CD4-positive, CD25-positive, alpha-beta regulatory T cell (primary cell): ENCODE measurements at regions not wholly inside any gene's neighbourhood (a gene's known extent, or its start where the extent isn't known, plus 50 kb on each side); places are given as distances from the start of the nearest gene placed in this dataset.

ENCODE experiments used
- ATAC-seq, 2 donors: fragments of 150-1000 bp; cut with Tn5 transposase; one replicate each; pipeline ENCODE4 v1.10.0; 2021; ENCODE audit warnings: low read depth in 2 of 2, moderate number of reproducible peaks in 2 of 2, moderate library complexity in 1 of 2
- DNase-seq, 3 donors: peaks; one replicate each; pipeline versions ENCODE4 v3.0.0 to v3.0.0-alpha.2; 2012 to 2022; ENCODE audit warnings: mixed read lengths in 1 of 3
- H3K27ac ChIP-seq: one replicate; pipeline ENCODE4 v1.7.0; 2013; ENCODE audit warnings: mild to moderate bottlenecking, low read length; ENCODE audit not compliant: insufficient read depth, poor library complexity, severe bottlenecking
- H3K27me3 ChIP-seq: one replicate; pipeline ENCODE4 v1.7.0; 2013; ENCODE audit warnings: low read length; ENCODE audit not compliant: control insufficient read depth, insufficient read depth
- H3K36me3 ChIP-seq: one replicate; pipeline ENCODE4 v1.7.0; 2013; ENCODE audit warnings: mild to moderate bottlenecking, low read length, moderate library complexity; ENCODE audit not compliant: control insufficient read depth, insufficient read depth
- H3K4me1 ChIP-seq: 2 replicates; pipeline ENCODE4 v1.7.0; 2013; ENCODE audit warnings: mild to moderate bottlenecking, low read length; ENCODE audit not compliant: insufficient read depth, control insufficient read depth, poor library complexity, severe bottlenecking
- H3K4me3 ChIP-seq: one replicate; pipeline ENCODE4 v1.7.0; 2013; ENCODE audit warnings: low read depth, mild to moderate bottlenecking, low read length, moderate library complexity
- H3K9me3 ChIP-seq, 2 experiments: 1 replicate in 1 of 2; 2 replicates in 1 of 2; pipeline ENCODE4 v1.7.0; 2013; ENCODE audit warnings: low read length in 2 of 2, mild to moderate bottlenecking in 1 of 2, moderate library complexity in 1 of 2; ENCODE audit not compliant: control insufficient read depth in 2 of 2
- H3K27ac Mint-ChIP-seq, 3 donors: one replicate each; pipeline ENCODE4 v1.8.0; 2020 to 2022; ENCODE audit warnings: mild to moderate bottlenecking in 3 of 3, mixed read lengths in 3 of 3, moderate library complexity in 2 of 3
- H3K27me3 Mint-ChIP-seq: one replicate; pipeline ENCODE4 v1.8.0; 2022; ENCODE audit warnings: mild to moderate bottlenecking, mixed read lengths
- H3K36me3 Mint-ChIP-seq: one replicate; pipeline ENCODE4 v1.8.0; 2020; ENCODE audit warnings: mixed read lengths
- H3K4me1 Mint-ChIP-seq, 4 donors: one replicate each; pipeline ENCODE4 v1.8.0; 2020 to 2022; ENCODE audit warnings: mixed read lengths in 4 of 4, mild to moderate bottlenecking in 1 of 4
- H3K4me3 Mint-ChIP-seq, 4 donors: one replicate each; pipeline ENCODE4 v1.8.0; 2020 to 2022; ENCODE audit warnings: mild to moderate bottlenecking in 4 of 4, mixed read lengths in 4 of 4, moderate library complexity in 3 of 4
- H3K9me3 Mint-ChIP-seq, 7 donors: one replicate each; pipeline ENCODE4 v1.8.0; 2020 to 2022; ENCODE audit warnings: mixed read lengths in 7 of 7, mild to moderate bottlenecking in 3 of 7, moderate library complexity in 2 of 7

DNA sequence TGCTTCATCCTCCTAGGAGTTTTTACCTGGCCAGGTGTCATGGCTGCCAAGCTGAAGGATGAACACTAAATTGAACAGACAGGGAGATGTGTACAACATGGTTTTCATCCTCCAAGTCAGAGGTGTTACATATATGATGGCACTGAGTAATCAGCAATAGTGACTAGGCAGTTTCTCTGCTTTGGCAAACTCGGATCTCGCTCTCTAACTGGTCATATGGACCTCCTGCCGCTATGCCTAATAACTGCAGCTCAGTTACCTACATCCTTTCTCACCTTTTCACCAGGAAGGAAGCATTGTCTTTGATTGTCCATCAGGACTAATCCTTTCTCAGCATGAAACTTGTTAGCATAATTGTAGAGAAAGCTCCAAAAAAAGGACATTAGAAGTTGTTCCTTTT, 175.9 kb upstream of the PLSCR5 start:
- H3K9me3 Mint-ChIP-seq = peaks cover 0 to 6% (median 3%) of the 10 kb centered on the region in 7 donors
- no peaks in the 10 kb centered on the region for H3K36me3 Mint-ChIP-seq
- no peaks in the 10 kb centered on the region for H3K4me1 ChIP-seq
- H3K4me3 ChIP-seq = no peak overlapping the region
- no peak overlapping the region for H3K4me3 Mint-ChIP-seq
- H3K36me3 ChIP-seq = no peaks in the 10 kb centered on the region
- no peak for DNase-seq
- H3K27me3 Mint-ChIP-seq = no peaks in the 10 kb centered on the region
- no peaks in the 10 kb centered on the region for H3K9me3 ChIP-seq
- H3K4me1 Mint-ChIP-seq = no peaks in the 10 kb centered on the region
- ATAC-seq = no peak
- no peaks in the 10 kb centered on the region for H3K27me3 ChIP-seq
- H3K27ac ChIP-seq = no peak overlapping the region
- H3K27ac Mint-ChIP-seq = no peak overlapping the region

DNA sequence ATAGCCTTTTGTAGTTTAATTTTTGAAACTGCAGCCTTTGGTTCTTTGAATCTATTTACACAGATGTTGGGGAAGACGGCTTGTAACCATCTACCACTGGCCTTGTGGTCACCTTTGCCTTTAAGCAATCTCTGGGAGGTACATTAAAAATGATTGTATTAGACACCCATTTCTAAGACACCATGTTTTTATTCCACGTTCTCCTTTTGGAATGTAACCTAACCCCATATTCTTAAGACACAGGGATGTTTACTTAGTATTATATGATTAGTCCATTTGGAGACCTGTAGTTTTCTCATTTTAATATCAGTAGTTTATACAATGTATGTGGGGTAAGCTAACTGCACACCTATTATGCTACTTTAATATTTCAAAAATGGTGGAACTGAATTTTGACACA, 175.1 kb upstream of the PLSCR5 start:
- no peaks in the 10 kb centered on the region for H3K27me3 ChIP-seq
- H3K4me3 Mint-ChIP-seq = no peak overlapping the region
- no peaks in the 10 kb centered on the region for H3K9me3 ChIP-seq
- H3K36me3 ChIP-seq = no peaks in the 10 kb centered on the region
- no peak for ATAC-seq
- no peaks in the 10 kb centered on the region for H3K4me1 ChIP-seq
- H3K27ac Mint-ChIP-seq = no peak overlapping the region
- H3K4me1 Mint-ChIP-seq = no peaks in the 10 kb centered on the region
- no peaks in the 10 kb centered on the region for H3K36me3 Mint-ChIP-seq
- no peaks in the 10 kb centered on the region for H3K27me3 Mint-ChIP-seq
- peaks cover 0 to 6% (median 3%) of the 10 kb centered on the region in 7 donors for H3K9me3 Mint-ChIP-seq
- no peak overlapping the region for H3K4me3 ChIP-seq
- H3K27ac ChIP-seq = no peak overlapping the region
- no peak for DNase-seq

DNA sequence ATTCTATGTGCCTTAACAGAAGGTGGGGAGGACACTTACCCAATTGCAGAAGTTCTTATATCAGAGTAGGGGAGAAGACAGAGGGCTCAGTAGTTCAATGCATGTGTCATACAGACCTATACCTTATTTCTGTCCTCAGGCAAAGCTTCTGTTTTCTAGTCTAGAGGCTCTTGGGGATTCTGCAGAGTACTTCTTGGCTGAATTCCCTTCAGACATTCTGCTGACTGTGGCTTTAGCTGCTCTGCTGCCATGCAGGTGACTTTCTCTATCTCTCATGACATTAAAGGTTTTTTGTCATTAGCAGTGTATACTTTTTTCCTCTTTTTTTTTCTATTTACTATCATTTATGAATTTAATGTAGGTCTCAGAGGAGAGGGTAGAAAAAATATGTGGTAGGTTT, 172.8 kb upstream of the PLSCR5 start:
- H3K27ac Mint-ChIP-seq = no peak overlapping the region
- no peak for DNase-seq
- no peaks in the 10 kb centered on the region for H3K36me3 Mint-ChIP-seq
- H3K4me1 Mint-ChIP-seq = no peaks in the 10 kb centered on the region
- no peaks in the 10 kb centered on the region for H3K27me3 Mint-ChIP-seq
- Histone ChIP-seq H3K4me3 (no peak overlapping the region), H3K36me3 (no peaks in the 10 kb centered on the region), H3K27me3 (no peaks in the 10 kb centered on the region), H3K9me3 (no peaks in the 10 kb centered on the region), H3K4me1 (no peaks in the 10 kb centered on the region), H3K27ac (no peak overlapping the region)
- H3K9me3 Mint-ChIP-seq = peaks cover 0 to 10% (median 4%) of the 10 kb centered on the region in 7 donors
- no peak for ATAC-seq
- H3K4me3 Mint-ChIP-seq = no peak overlapping the region

DNA sequence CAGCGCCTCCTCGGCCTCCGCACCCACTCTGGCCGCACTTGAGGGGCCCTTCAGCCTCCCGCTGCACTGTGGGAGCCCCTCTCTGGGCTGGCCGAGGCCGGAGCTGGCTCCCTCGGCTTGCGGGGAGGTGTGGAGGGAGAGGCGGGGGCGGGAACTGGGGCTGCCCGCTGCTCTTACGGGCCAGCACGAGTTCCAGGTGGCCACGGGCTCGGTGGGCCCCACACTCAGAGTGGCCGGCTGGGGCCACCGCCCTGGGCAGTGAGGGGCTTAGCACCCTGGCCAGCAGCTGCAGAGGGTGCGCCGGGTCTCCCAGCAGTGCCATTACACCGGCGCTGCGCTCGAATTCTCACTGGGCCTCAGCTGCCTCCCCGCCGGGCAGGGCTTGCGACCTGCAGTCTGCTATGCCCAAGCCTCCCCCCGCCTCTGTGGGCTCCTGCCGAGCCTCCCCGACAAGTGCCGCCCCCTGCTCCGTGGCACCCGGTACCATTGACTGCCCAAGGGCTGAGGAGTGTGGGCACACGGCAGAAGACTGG, 167.1 kb upstream of the PLSCR5 start:
- Histone ChIP-seq H3K4me3 (no peak overlapping the region), H3K27ac (no peak overlapping the region), H3K9me3 (no peaks in the 10 kb centered on the region), H3K4me1 (no peaks in the 10 kb centered on the region), H3K27me3 (no peaks in the 10 kb centered on the region), H3K36me3 (no peaks in the 10 kb centered on the region)
- DNase-seq (no peak), ATAC-seq (no peak)
- Mint-ChIP-seq H3K4me1 (no peaks in the 10 kb centered on the region), H3K4me3 (no peak overlapping the region), H3K27me3 (no peaks in the 10 kb centered on the region), H3K27ac (no peak overlapping the region), H3K9me3 (peaks cover 0 to 10% (median 3%) of the 10 kb centered on the region in 7 donors), H3K36me3 (no peaks in the 10 kb centered on the region)

DNA sequence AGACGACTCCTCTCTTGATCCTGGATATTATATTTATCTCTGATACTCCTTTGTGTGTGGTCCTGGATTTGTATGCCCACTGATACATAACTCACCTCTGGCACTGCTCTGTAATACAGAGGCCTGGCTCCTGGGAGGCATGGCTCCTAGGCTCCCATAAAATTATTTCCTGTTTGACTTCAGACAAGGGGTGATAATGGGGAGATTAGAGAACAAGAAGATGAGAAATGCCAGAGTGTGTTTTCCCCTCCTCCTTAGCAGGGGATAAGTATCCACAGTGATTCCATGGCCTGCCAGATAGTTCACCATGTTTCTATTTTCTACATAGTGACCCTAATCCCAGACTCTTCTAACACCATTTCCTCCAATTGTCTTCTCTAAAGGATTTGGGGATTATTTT, 165.7 kb upstream of the PLSCR5 start:
- no peak overlapping the region for H3K27ac ChIP-seq
- H3K9me3 Mint-ChIP-seq = peaks cover 0 to 10% (median 3%) of the 10 kb centered on the region in 7 donors
- H3K9me3 ChIP-seq = no peaks in the 10 kb centered on the region
- ATAC-seq (no peak), DNase-seq (no peak)
- no peak overlapping the region for H3K27ac Mint-ChIP-seq
- H3K27me3 ChIP-seq = no peaks in the 10 kb centered on the region
- no peaks in the 10 kb centered on the region for H3K36me3 Mint-ChIP-seq
- H3K4me3 ChIP-seq = no peak overlapping the region
- no peaks in the 10 kb centered on the region for H3K27me3 Mint-ChIP-seq
- no peaks in the 10 kb centered on the region for H3K36me3 ChIP-seq
- H3K4me1 Mint-ChIP-seq = no peaks in the 10 kb centered on the region
- H3K4me3 Mint-ChIP-seq = no peak overlapping the region
- H3K4me1 ChIP-seq = no peaks in the 10 kb centered on the region

DNA sequence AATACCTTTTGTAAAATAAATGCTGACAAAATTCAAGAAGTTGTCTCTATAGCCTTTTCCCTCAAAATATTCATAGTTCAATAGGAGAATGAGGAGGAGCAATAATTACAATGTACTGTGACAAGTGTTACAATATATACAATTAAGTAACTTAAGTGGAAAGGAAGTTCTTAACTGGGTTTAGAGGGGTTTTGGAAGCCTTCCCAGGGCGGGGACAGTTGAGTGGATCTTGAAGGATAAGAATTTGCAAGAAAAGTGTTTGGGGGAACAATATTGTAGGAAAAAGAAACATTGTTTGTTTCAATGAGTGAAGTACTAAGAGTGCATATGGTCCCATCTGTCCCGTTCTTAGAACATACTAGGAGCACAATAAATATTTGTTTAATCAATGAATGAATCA, 165.2 kb upstream of the PLSCR5 start:
- Mint-ChIP-seq H3K9me3 (peaks cover 0 to 10% (median 3%) of the 10 kb centered on the region in 7 donors), H3K27ac (peak overlapping the region in 1 of 3 donors; percentile 1), H3K4me1 (no peaks in the 10 kb centered on the region), H3K27me3 (no peaks in the 10 kb centered on the region), H3K4me3 (no peak overlapping the region), H3K36me3 (no peaks in the 10 kb centered on the region)
- no peaks in the 10 kb centered on the region for H3K36me3 ChIP-seq
- ATAC-seq (no peak), DNase-seq (no peak)
- H3K4me3 ChIP-seq = no peak overlapping the region
- no peak overlapping the region for H3K27ac ChIP-seq
- no peaks in the 10 kb centered on the region for H3K27me3 ChIP-seq
- no peaks in the 10 kb centered on the region for H3K9me3 ChIP-seq
- H3K4me1 ChIP-seq = no peaks in the 10 kb centered on the region

DNA sequence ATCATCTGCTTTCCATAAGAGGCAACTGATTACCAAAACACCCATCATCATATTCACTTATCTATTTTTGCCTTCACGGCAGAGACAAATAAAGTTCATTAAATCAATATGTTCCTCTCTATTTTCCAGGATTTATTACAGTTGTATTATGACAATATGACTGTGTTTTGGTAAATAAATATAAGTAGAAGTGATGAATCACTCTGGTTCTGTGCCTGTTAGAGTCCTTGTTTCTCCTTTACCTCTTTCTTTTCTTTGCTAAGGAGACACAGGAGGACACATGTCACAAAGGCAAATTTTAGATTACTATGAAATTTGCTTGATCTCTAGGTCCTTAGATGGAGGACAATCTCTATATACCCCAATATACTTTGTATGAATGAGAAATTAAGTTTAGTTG, 152.6 kb upstream of the PLSCR5 start:
- ATAC-seq (no peak), DNase-seq (no peak)
- no peaks in the 10 kb centered on the region for H3K27me3 ChIP-seq
- Mint-ChIP-seq H3K36me3 (no peaks in the 10 kb centered on the region), H3K4me1 (no peaks in the 10 kb centered on the region), H3K9me3 (peaks cover 0 to 6% (median 2%) of the 10 kb centered on the region in 7 donors), H3K27me3 (no peaks in the 10 kb centered on the region), H3K4me3 (peak overlapping the region in 1 of 4 donors; percentile 21), H3K27ac (no peak overlapping the region)
- H3K27ac ChIP-seq = no peak overlapping the region
- H3K9me3 ChIP-seq = peaks cover 0 to 4% of the 10 kb centered on the region in 2 experiments
- H3K4me1 ChIP-seq = no peaks in the 10 kb centered on the region
- no peak overlapping the region for H3K4me3 ChIP-seq
- H3K36me3 ChIP-seq = no peaks in the 10 kb centered on the region

DNA sequence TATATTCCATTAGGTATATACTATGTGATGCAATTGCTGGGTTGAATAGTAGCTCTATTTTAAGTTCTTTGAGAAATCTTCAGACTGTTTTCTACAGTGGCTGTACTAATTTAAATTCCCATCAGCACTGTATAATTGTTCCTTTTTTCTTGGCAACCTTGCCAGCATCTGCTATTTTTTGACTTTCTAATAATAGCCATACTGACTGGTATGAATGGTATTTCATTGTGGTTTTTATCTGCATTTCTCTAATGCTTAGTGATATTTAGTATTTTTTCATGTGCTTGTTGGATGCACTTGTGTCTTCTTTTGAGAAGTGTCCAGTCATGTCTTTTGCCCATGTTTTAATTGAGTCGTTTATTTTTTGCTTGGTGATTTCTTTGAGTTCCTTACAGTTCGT, 145.1 kb upstream of the PLSCR5 start:
- peaks cover 0 to 13% (median 3%) of the 10 kb centered on the region in 7 donors for H3K9me3 Mint-ChIP-seq
- no peak overlapping the region for H3K27ac ChIP-seq
- H3K36me3 ChIP-seq = no peaks in the 10 kb centered on the region
- DNase-seq (no peak), ATAC-seq (no peak)
- no peak overlapping the region for H3K4me3 ChIP-seq
- no peaks in the 10 kb centered on the region for H3K4me1 Mint-ChIP-seq
- H3K36me3 Mint-ChIP-seq = no peaks in the 10 kb centered on the region
- H3K9me3 ChIP-seq = peaks cover 0 to 4% of the 10 kb centered on the region in 2 experiments
- no peak overlapping the region for H3K4me3 Mint-ChIP-seq
- H3K27me3 Mint-ChIP-seq = no peaks in the 10 kb centered on the region
- no peak overlapping the region for H3K27ac Mint-ChIP-seq
- H3K4me1 ChIP-seq = no peaks in the 10 kb centered on the region
- H3K27me3 ChIP-seq = no peaks in the 10 kb centered on the region
